ENCODE measurements at regions not wholly inside any gene's neighbourhood (a gene's known extent, or its start where the extent isn't known, plus 50 kb on each side); places are given as distances from the start of the nearest gene placed in this dataset.
"Not testable (repeated sequence)": the region's sequence is repeated elsewhere in the genome, so short reads cannot be mapped to it uniquely, and the experiment has no call there.

- no peak for DNase-seq
Observed at GRCh38 chr14:81584495-81584894, 50.8 kb upstream of the SEL1L start.

DNA sequence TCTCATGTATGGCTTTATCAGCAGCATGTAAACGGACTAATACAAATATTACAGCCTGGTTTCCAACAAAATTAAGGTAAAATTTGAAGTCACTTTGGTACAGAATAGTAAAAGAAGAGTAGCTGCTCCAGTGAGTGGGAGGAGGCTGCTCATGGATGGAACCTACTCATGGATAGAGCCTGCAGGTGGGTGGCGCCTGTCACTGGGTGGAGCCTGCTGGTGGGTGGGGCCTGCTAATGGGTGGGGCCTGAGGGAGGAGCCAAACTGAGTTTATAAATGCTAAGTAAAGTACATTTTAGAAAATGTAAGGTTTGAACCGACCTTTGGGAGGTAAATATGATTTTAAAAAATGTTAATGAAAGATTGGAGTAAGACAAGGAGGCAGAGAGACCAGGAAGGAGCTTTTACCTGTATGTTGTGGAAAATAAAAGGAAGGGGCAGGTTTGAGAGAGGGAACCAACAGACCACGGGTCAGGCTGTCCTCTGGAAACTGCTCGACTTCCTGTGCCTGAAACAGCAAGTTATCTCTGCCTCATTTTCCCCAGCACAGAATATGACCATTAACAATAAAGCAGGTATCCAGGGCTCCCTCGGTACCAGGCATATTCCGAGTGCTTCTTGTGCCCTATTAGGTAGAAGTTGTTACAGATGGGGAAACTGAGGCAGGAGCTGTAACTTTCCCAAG is 55.9 kb upstream of the SEL1L start:
- DNase-seq = no peak

- DNase-seq = no peak
Observed at GRCh38 chr14:81591266-81591665, 57.6 kb upstream of the SEL1L start.

- peak in 39 of 58 donors; percentile 0 to 74 (median 14) for DNase-seq
Observed at GRCh38 chr14:81594012-81594411, 60.4 kb upstream of the SEL1L start.

DNA sequence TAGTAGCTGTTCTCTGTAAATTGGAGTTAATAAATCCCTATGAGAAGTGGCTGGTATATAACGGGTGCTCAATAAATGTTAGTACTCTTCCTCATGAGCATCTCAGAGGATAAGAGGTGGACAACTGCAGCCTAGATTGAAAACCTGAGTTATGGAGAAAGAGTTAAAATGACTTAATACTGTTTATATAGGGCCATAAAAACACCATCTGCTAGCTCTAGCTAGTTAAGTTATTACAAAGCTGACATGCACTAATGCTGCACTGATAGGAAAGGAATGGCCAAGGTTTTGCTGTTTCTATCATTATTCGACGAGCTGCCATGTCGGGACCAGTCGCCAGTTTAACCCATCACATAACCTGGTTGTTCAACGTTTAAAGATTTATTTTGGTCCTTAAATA is 72.0 kb upstream of the SEL1L start:
- no peak for DNase-seq

GRCh38 chr14:81613341-81614045 is 79.8 kb upstream of the SEL1L start:
- no peak for DNase-seq

DNA sequence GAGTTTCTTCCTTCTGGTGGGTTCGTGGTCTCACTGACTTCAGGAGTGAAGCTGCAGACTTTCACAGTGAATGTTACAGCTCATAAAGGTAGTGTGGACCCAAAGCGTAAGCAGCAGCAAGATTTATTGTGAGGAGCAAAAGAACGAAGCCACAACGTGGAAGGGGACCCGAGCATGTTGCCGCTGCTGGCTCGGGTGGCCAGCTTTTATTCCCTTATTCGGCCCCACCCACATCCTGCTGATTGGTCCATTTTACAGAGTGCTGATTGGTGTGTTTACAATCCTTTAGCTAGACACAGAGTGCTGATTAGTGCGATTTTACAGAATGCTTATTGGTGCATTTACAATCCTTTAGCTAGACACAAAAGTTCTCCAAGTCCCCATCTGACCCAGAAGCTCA is 80.6 kb upstream of the SEL1L start:
- not testable (repeated sequence) for DNase-seq

DNA sequence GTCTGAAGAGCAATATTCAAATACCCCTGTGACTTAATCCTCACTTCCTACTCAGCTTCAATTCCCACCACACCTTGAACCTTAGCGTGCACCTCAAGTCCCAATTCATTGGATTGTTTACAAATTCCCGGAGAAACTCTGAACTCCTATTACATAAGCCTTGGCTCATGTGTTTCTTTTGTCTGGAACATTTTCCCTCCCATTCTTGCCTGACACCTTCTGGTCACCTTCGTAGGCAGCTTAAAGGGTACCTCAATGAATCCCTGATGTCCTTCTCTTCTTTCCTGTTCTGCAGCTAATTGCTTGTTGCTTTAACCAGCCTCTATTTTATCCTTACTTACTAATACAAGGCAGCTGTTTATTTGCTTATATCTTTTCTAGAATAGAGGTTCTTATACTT is 85.0 kb upstream of the SEL1L start:
- no peak for DNase-seq

GRCh38 chr14:81619816-81620215 is 86.2 kb upstream of the SEL1L start:
- no peak for DNase-seq

DNA sequence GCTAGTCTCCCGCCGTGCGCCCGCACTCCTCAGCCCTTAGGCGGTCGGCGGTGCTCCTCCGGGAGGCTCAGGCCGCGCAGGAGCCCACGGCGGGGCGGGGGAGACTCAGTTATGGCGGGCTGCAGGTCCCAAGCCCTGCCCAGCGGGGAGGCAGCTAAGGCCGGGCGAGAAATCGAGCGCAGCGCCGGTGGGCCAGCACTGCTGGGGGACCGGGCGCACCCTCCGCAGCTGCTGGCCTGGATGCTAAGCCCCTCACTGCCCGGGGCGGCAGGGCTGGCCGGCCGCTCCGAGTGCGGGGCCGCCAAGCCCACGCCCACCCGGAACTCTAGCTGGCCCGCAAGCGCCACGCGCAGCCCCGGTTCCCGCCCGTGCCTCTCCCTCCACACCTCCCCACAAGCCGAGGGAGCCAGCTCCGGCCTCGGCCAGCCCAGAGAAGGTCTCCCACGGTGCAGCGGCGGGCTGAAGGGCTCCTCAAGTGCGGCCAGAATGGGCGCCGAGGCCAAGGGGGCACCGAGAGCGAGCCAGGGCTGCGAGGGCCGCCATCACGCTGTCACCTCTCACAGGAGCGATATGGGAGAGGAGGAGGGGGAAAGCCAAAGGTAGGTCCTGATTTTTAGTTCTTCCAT is 90.2 kb upstream of the SEL1L start:
- DNase-seq = not testable (repeated sequence)

- peak in 1 of 58 donors; percentile 15 for DNase-seq
Observed at GRCh38 chr14:81625343-81625742, 91.7 kb upstream of the SEL1L start.

GRCh38 chr14:81632157-81632556 is 98.5 kb upstream of the SEL1L start:
- DNase-seq = no peak

DNA sequence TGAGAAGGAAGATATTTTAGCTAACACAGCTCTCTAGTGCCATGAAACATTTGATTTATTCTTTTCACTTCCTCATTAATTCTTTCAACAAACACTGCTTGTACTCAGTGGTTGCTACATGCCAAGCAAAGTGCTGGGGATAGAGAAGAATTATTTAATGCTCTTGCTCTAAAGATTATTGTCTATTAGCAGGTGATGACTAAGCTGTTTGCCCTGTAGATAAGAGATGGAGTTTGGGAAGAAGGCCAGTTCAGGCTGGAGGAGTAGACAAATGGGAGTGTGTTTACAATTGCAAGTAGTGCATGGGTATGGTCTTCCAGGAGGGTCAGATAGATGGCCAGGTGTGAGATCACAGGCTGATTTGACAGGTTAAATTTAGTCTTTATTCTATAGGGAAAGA is 99.8 kb upstream of the SEL1L start:
- DNase-seq = no peak

GRCh38 chr14:81637639-81638038 is 104.0 kb upstream of the SEL1L start:
- no peak for DNase-seq

GRCh38 chr14:81638656-81639280 is 105.1 kb upstream of the SEL1L start:
- DNase-seq = no peak

DNA sequence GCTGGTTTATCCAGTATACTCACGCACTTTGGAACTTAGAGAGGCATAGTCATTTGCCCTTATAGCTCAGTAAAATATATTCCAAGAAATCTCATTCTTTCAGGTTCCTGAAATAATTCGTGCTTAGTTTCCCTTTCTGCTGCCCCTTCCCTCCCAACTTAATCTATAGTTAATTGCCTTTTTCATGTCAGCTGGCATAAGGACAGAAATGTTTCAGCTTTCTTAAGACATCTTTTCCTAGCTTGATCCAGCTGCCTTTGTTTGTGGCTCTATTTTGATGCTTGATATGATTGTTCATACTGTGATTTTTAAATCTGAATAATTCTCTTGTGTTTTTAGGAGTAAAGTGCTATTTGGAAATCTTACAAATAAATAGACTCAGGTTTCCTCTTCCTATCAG is 120.0 kb upstream of the SEL1L start:
- no peak for DNase-seq

- DNase-seq = no peak
Observed at GRCh38 chr14:81655423-81656314, 122.0 kb upstream of the SEL1L start.

DNA sequence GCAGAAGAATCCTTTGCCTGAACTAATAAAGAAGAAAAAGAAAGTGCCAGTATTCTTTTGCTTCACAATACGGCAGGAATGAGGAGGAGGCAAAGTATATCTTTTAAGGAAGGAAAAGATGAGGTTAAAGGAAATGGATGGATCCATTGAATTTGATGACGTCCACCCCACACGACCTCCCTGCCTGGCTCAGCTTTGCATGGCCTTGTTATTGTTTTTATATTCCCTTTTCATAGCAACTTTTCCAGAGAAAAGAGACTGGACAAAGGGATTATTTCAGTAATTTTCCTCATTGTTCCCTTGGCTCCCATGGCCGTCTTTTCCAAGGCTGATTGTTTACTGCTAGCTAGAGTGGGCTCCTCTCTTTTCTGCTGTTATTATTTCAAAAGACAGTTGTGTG is 123.2 kb upstream of the SEL1L start:
- no peak for DNase-seq

GRCh38 chr14:81662066-81662465 is 128.4 kb upstream of the SEL1L start:
- no peak for DNase-seq

DNA sequence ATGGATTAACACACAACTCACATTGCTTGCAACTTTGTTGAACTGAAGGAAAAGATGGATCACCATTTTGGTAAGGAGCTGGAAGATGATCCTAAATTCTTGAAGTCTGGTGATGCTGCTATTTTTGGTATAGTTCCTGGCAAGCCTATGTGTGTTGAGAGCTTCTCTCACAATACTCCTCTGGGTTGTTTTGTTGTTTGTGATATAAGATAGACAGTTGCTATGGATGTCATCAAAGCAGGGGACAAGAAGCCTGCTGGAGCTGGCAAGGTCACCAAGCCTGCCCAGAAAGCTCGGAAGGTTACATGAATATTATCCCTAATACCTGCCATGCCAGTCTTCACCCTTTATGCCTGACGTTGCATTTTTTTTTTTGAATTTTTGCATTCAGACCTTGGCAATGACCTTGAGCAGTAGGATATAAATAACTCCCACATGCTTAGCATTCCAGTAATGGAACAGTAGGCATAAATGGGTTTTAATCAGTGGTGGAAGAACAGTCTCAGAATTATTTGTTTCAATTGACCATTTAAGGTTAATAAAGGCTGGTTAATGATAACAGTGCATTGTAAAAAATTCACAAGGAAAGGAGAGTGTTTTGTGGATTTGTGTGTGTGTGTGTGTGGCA is 129.0 kb upstream of the SEL1L start:
- no peak for DNase-seq
